Limb (tissue), 2 donors: ENCODE measurements at regions not wholly inside any gene's neighbourhood (a gene's known extent, or its start where the extent isn't known, plus 50 kb on each side); places are given as distances from the start of the nearest gene placed in this dataset.
"Not testable (repeated sequence)": the region's sequence is repeated elsewhere in the genome, so short reads cannot be mapped to it uniquely, and the experiment has no call there.

ENCODE experiments used
- DNase-seq, 2 donors: peaks; one replicate each; pipeline ENCODE4 v3.0.0-alpha.2; 2016; ENCODE audit errors: extremely low spot score in 2 of 2

- DNase-seq = no peak
Measured at GRCh38 chr14:37890095-37890494, 294.7 kb downstream of the TTC6 start.

GRCh38 chr14:37891500-37891899 is 296.1 kb downstream of the TTC6 start:
- not testable (repeated sequence) for DNase-seq

GRCh38 chr14:37894463-37894862 is 299.0 kb downstream of the TTC6 start:
- DNase-seq = no peak

DNA sequence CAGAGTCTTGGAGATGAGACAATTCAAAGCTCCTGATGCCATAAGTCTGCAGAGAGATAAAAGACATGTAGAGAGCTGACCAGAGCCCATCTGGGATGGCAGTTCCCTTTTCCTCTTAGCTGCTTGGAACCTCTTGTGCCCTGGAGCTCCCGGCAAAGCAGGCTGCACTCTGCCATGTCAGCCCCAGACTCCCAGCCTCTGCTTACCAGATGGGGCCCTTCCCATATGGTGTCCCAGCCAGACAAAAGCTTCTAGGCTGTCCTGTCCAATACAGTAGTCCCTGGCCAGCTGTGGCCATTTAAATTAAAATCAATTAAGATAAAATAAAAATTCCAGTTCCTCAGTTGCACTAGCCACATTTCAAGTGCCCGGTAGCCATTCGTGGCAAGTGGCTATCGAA is 303.9 kb downstream of the TTC6 start:
- no peak for DNase-seq

DNA sequence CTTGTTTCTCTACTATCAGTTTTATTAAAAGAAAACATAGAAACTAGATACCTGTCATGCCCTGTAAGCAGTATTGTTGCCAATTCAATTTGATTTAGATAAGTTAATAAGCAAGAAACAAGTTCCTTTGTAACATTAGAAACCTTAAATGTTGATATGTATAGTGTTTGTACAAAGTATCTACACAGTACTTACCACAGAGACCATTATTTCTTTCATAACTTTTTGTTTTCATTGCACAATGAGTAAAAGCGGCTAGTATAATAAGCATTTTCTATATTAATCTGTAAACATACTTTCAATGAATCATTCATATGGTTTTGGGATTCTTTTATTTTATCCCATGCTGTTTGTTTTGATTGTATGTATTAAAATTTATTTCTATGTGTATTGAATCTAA is 305.1 kb downstream of the TTC6 start:
- no peak for DNase-seq

DNA sequence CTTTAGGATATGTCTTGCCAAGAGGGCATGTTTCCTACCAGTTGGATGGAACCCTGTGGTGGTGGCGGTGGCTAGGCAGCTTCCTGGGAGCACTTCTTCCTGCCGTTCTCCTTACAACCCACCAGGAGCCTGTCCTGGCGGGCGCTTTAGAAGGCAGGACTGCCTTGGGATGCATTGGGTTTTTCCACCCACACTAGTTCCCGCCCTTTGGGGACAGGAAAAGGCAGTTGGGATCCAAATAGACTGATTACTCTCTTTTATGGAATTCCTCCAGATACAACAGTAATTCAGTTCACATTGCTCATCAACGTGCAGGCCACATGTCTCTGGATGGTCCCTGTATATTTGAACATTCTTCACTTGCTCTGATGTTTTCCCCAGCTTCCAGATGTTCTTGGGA is 305.7 kb upstream of the SSTR1 start:
- peak in 1 of 2 donors; percentile 45 for DNase-seq

DNA sequence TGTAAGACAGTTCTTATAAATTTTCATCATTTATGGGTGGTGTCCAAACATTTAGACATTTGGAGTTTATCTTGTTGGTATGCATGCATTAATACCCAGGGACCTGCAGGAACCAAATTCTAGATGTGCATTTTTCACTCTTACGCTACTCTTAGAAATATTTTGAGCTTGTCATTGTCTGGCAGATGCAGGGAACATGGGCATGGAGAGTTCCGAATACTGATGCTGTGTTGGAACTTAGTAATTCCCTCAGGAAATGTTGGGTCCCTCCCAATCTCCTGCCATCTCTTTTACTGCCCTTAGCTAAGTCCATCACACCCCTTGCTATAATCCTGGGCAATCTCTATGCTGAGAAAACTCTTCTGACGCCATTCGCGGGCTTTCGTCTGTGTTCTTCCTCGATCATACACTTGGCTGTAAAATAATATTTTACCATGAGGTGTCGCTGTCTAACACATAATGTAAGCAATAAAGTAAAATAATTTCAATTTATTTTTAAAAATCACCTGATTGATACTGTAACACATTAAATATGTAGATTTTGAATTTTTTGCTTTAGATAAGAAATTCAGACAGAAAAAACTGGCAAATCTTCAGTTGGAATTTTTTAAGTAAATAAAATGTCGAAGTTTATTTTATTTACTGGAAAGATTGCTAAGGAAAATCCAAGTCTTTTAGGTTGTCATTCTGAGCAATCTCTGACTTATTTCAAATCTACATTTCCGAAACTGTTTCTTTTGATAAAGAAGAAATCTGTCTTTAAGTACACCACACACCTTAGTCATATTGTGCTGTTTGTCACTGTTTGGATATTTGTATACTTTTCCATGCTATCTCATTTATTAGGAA is 304.1 kb upstream of the SSTR1 start:
- DNase-seq = peak in 1 of 2 donors; percentile 24

DNA sequence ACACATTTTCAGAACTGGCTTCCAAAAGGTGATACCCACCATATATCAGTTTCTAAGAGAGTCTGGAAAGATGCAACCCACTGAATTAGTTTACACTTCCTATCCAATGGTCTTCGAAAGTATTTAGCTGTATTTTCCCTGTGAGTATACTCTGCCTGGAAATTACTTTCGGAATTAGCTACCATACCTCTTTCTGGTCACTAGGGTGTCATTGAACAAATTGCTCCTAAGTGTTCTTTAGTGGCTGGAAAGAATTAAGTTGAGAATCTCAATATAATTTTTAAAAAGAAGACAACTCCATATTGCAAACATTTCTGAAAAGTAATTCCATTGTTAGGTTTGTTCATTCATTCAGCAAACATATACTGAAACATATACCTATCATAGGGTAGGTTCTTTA is 283.1 kb upstream of the SSTR1 start:
- DNase-seq = no peak

GRCh38 chr14:37932008-37932407 is 275.7 kb upstream of the SSTR1 start:
- no peak for DNase-seq

DNA sequence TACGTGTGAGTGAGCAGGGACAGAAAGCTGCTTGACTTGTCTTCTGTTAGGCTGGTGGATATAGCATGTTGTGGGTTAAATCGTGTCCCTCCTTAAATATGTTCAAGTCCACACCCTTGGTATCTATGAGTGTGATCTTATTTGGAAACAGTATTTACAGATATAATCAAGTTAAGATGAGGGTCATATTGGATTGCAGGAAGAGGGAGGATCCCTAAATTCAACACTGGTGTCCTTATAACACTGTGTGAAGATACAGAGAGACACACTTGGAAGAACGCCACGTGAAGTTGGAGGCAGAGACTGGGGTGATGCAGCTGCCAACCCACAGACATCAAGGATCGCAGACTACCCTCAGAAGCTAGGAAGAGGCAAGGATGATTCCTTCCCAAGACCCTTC is 275.2 kb upstream of the SSTR1 start:
- DNase-seq = no peak

DNA sequence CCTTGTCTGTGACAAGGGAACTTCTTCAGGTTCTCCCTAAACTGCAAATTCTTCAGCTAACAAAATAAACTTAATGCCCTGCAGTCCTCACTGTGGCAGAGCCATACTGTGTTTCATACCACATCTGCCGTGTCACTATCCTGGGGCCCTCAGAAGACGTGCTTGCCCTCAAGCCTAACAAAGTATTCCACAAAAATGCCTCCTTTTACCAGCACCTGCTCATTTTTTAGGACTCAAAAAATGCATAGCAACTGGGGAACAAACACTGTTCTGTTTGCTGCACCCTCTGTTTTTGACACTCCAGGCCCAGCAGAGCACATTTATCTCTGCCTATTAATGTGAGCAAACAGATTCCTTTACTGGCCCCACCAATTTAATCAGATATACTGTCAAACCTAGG is 270.7 kb upstream of the SSTR1 start:
- DNase-seq = no peak

- no peak for DNase-seq
Measured at GRCh38 chr14:37939442-37940028, 268.2 kb upstream of the SSTR1 start.

GRCh38 chr14:37945959-37946358 is 261.7 kb upstream of the SSTR1 start:
- DNase-seq = no peak

GRCh38 chr14:37946819-37947218 is 260.9 kb upstream of the SSTR1 start:
- DNase-seq = no peak

DNA sequence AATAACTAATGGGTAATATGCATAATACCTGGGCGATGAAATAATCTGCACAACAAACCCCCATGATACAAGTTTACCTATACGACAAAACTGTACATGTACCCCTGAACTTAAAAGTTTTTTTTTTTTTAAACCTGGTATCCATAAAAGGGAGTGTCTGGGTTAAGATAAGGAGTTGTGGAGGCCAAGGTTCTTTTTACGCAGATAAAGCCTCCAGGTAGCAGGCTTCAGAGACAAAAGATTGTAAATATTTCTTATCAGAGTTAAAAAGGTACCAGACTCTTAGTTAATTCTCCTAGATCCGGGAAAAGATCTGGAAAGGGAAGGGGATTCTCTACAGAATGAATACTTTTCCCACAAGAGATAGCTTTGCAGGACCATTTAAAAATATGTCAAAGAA is 259.4 kb upstream of the SSTR1 start:
- DNase-seq = no peak

- no peak for DNase-seq
Measured at GRCh38 chr14:37968664-37969240, 239.0 kb upstream of the SSTR1 start.

GRCh38 chr14:37969511-37969979 is 238.2 kb upstream of the SSTR1 start:
- no peak for DNase-seq

- no peak for DNase-seq
Measured at GRCh38 chr14:37970696-37971095, 237.0 kb upstream of the SSTR1 start.

DNA sequence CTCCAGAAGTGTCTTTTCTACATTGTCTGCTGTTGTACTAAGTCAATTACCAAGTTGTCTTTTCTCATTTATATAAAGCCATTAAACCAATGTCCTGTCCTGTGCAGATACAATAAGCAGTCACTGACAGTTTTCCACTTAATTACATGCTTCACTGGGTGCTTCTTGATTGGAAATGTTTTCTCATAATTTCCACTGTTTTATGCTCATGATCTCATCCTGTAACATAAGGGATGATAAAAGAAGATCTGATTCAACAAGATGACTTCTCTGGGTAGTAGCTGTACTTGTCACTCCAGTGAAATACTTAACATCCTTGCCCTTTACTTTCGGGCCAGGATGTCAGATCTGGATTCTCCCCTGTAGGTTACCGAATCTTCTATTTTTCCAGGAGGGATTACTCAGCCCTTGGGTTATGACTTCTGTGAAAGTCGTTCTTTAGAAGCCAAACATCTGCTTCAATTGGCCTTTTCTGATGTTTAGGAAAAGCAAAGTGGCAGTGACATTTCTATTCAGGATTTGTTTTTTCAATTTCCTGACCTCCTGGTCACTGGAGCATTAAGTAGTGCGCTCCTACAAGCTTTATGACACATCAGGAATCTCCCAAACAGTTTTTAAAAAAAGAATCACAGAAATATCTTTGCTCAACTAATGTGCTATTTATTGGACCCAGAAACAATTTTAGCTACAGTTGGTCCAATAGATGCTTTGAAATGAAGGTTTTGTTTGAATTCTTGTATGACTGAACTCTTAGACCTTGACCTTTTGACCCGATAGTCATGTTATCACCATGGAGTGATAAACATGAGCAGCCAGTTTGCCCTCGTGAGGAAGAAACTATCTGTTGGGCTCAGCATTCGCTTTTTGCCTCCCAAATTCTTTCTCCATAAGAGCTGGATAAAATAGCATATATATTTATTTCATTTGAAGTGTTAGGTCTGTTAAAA is 234.5 kb upstream of the SSTR1 start:
- DNase-seq = no peak

GRCh38 chr14:37974421-37974820 is 233.3 kb upstream of the SSTR1 start:
- DNase-seq = no peak

DNA sequence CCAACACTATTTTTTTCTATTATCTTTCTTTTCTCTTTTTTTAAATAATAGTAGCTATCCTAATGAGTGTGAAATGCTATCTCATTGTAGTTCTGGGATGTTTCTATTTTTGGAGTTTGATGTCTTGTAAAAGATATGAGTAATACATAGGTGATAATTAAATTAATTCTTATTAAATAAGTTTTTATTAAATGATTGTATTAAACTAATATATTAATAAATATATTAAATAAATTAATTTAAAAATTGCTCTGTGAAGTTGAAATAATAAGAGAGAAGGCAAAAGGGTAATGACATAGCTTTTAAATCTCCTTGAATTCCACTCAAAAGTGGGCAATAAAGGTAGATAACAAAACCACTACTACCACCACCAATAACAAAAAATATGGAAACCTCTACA is 230.2 kb upstream of the SSTR1 start:
- DNase-seq = no peak
